HCT116 (cell line): ENCODE measurements at regions not wholly inside any gene's neighbourhood (a gene's known extent, or its start where the extent isn't known, plus 50 kb on each side); places are given as distances from the start of the nearest gene placed in this dataset.

Experiments
- ATAC-seq: fragments of 200-7000 bp; cut with Tn5 transposase; 2 replicates; pipeline ENCODE4 v1.9.1; 2020; ENCODE audit warnings: mild to moderate bottlenecking, moderate library complexity
- BruUV-seq: library from RNA; stranded (reverse); fragments of 400-500 nt; replicated peaks from 2 replicates; lab custom pipeline; 2021; lab: Mats Ljungman, UMichigan
- CTCF ChIA-PET: fragments of 300-600 bp; sonication (Branson Sonifier 250); formaldehyde crosslinking; loops from one replicate; lab custom pipeline; 2021; ENCODE audit warnings: antibody characterized with exemption; lab: Charles Lee
- POLR2A ChIA-PET: fragments of 300-600, 350-600 bp; sonication (Branson Sonifier 250); formaldehyde crosslinking; loops from one replicate; lab custom pipeline; 2021; ENCODE audit warnings: antibody characterized with exemption; lab: Charles Lee
- RAD21 ChIA-PET, 2 experiments: fragments of 300-600 bp; sonication (Branson Sonifier 250); formaldehyde crosslinking; loops; one replicate each; lab custom pipeline; 2023; ENCODE audit warnings: low total read pairs in 2 of 2; ENCODE audit not compliant: uncharacterized antibody in 2 of 2, unreplicated experiment in 2 of 2, low non-redundant PET in 1 of 2; lab: Charles Lee
- DNase-seq: peaks from one replicate; pipeline ENCODE4 v3.0.0-alpha.2; 2010; ENCODE audit warnings: low read depth, low spot score
- H2AFZ ChIP-seq: fragments of 200-600 bp; shearing (Covaris generic), sonication (generic); 2 replicates; pipeline ENCODE4 v1.6.1; 2017; ENCODE audit warnings: low read depth, mixed run types, mixed read lengths, antibody characterized with exemption, low read length; ENCODE audit not compliant: poor library complexity, severe bottlenecking
- H3K27ac ChIP-seq: 2 replicates; pipeline ENCODE4 v1.5.1; 2012; ENCODE audit warnings: low read depth, low read length
- H3K27me3 ChIP-seq: fragments of 200-600 bp; sonication (generic); 2 replicates; pipeline ENCODE4 v1.6.1; 2016; ENCODE audit warnings: mixed run types, low read length, mixed read lengths; ENCODE audit not compliant: insufficient read depth
- H3K36me3 ChIP-seq, 2 experiments: fragments of 200-500 bp in 1 of 2; fragments of 200-600 bp in 1 of 2; sonication (Bioruptor generic) in 1 of 2; sonication (generic) in 1 of 2; 2 replicates each; pipeline versions ENCODE4 v1.5.1 to v1.6.1; 2014 to 2016; ENCODE audit warnings: low read length in 2 of 2, inconsistent platforms in 1 of 2, mixed read lengths in 1 of 2, mixed run types in 1 of 2; ENCODE audit not compliant: insufficient read depth in 2 of 2, control insufficient read depth in 1 of 2
- H3K4me1 ChIP-seq, 2 experiments: fragments of 200-600 bp in 1 of 2; sonication (generic) in 1 of 2; 2 replicates each; pipeline versions ENCODE4 v1.5.1 to v1.6.1; 2012 to 2017; ENCODE audit warnings: low read length in 2 of 2, inconsistent platforms in 1 of 2, mild to moderate bottlenecking in 1 of 2, mixed read lengths in 1 of 2, mixed run types in 1 of 2, moderate library complexity in 1 of 2; ENCODE audit not compliant: insufficient read depth in 2 of 2, control insufficient read depth in 1 of 2
- H3K4me2 ChIP-seq: fragments of 200-600 bp; sonication (generic); 2 replicates; pipeline ENCODE4 v1.6.1; 2017; ENCODE audit warnings: mixed run types, low read length, mixed read lengths
- H3K4me3 ChIP-seq, 2 experiments: fragments of 200-600 bp in 1 of 2; sonication (generic) in 1 of 2; replicated peaks in 1 of 2; 2 replicates each; pipeline ENCODE4 v1.5.1; 2011 to 2016; ENCODE audit warnings: low read length in 2 of 2, control low read depth in 1 of 2, low read depth in 1 of 2, mild to moderate bottlenecking in 1 of 2, mixed read lengths in 1 of 2, mixed run types in 1 of 2
- H3K79me2 ChIP-seq: fragments of 200-600 bp; sonication (generic); 2 replicates; pipeline ENCODE4 v1.6.1; 2017; ENCODE audit warnings: mild to moderate bottlenecking, mixed run types, low read length, moderate library complexity, mixed read lengths; ENCODE audit not compliant: insufficient read depth
- H3K9ac ChIP-seq: fragments of 200-600 bp; sonication (generic); 2 replicates; pipeline ENCODE4 v1.6.1; 2016; ENCODE audit warnings: low read length, mixed read lengths
- H3K9me2 ChIP-seq: fragments of 200-600 bp; sonication (generic), shearing (Covaris generic); 2 replicates; pipeline ENCODE4 v1.6.1; 2017; ENCODE audit warnings: mixed run types, mild to moderate bottlenecking, moderate library complexity; ENCODE audit not compliant: insufficient read depth
- H3K9me3 ChIP-seq, 2 experiments: fragments of 200-500 bp in 1 of 2; fragments of 200-600 bp in 1 of 2; sonication (Bioruptor generic) in 1 of 2; sonication (generic) in 1 of 2; 2 replicates each; pipeline ENCODE4 v1.6.1; 2014 to 2017; ENCODE audit warnings: low read length in 2 of 2, mixed read lengths in 2 of 2, inconsistent platforms in 1 of 2, low read depth in 1 of 2, mild to moderate bottlenecking in 1 of 2, mixed run types in 1 of 2, moderate library complexity in 1 of 2; ENCODE audit not compliant: control insufficient read depth in 1 of 2, insufficient read depth in 1 of 2
- H4K20me1 ChIP-seq: fragments of 200-600 bp; sonication (generic), shearing (Covaris generic); 2 replicates; pipeline ENCODE4 v1.6.1; 2017; ENCODE audit warnings: mixed run types, mild to moderate bottlenecking, moderate library complexity; ENCODE audit not compliant: insufficient read depth
- CEBPB ChIP-seq: IDR thresholded peaks from 2 replicates; pipeline ENCODE4 v1.6.1; 2012; ENCODE audit warnings: low read depth
- ELF1 ChIP-seq: IDR thresholded peaks from 2 replicates; pipeline ENCODE4 v1.6.1; 2012; ENCODE audit warnings: low read depth, borderline replicate concordance
- FOSL1 ChIP-seq: IDR thresholded peaks from 2 replicates; pipeline ENCODE4 v1.6.1; 2012; ENCODE audit warnings: low read depth
- POLR2A ChIP-seq: IDR thresholded peaks from 2 replicates; pipeline ENCODE4 v1.7.0; 2011; ENCODE audit warnings: borderline replicate concordance; ENCODE audit not compliant: insufficient read depth, insufficient read length; ENCODE audit errors: extremely low read depth
- SP1 ChIP-seq: IDR thresholded peaks from 2 replicates; pipeline ENCODE4 v1.6.1; 2012; ENCODE audit warnings: low read depth
- SRF ChIP-seq: IDR thresholded peaks from 2 replicates; pipeline ENCODE4 v1.6.1; 2012; ENCODE audit warnings: low read depth
- YY1 ChIP-seq: IDR thresholded peaks from 2 replicates; pipeline ENCODE4 v1.6.1; 2011; ENCODE audit warnings: low read length, low read depth, moderate library complexity, mild to moderate bottlenecking; ENCODE audit not compliant: insufficient replicate concordance; ENCODE audit errors: extremely low read depth
- ZFX ChIP-seq: fragments of 450-650 bp; IDR thresholded peaks from 2 replicates; pipeline ENCODE4 v1.6.1; 2017
- intact Hi-C: fragments of 100-400 bp; cut with micrococcal nuclease; formaldehyde crosslinking; loops from 2 replicates; pipeline ENCODE4 v1.10.0; 2022
- TF ChIP-seq, protein P1 (sequence below): IDR thresholded peaks from 2 replicates; pipeline ENCODE4 v1.6.1; 2012
- TF ChIP-seq, protein P2 (sequence below): IDR thresholded peaks from 2 replicates; pipeline ENCODE4 v1.6.1; 2012; ENCODE audit warnings: low read depth

DNA sequence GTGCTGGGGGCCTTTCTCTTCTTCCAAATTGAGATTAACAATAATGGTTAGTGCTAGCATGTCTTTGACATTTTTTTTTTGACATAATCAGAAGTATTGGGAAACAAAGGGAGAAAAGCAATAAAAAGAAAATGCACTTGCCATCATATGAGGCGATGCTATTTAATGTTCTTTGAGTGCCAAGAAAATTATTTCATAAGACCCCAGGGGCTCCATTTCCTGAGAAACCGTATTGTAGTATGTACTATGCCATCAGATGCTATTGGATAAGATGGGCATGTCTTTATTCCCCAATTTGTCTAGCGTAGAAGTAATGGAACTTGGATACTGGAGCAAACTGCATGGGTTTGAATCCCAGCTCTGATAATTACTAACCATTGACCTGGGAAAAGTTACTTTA lies 408.9 kb downstream of the ADRA2A start:
- POLR2A ChIA-PET = no interaction called here
- no peak overlapping the region for H3K4me3 ChIP-seq
- no peak overlapping the region for H2AFZ ChIP-seq
- RAD21 ChIA-PET = no interaction called here
- CTCF ChIA-PET = no interaction called here
- no peaks in the 10 kb centered on the region for H3K36me3 ChIP-seq
- BruUV-seq = no TSS peak
- intact Hi-C loops = no loop called here
- no peak for DNase-seq
- H3K9me2 ChIP-seq = no peaks in the 10 kb centered on the region
- H3K9ac ChIP-seq = no peak overlapping the region
- no peaks in the 10 kb centered on the region; a peak in 1 of 4 replicates for H3K4me1 ChIP-seq
- TF ChIP-seq ELF1 = no peak
- TF ChIP-seq, all 23 proteins: peak for 0
- no peaks in the 10 kb centered on the region for H3K27me3 ChIP-seq
- no peak for ATAC-seq
- H3K27ac ChIP-seq = no peak overlapping the region
- H3K79me2 ChIP-seq = no peaks in the 10 kb centered on the region
- no peaks in the 10 kb centered on the region for H4K20me1 ChIP-seq
- H3K4me2 ChIP-seq = no peak overlapping the region
- H3K9me3 ChIP-seq = peaks cover 6 to 9% of the 10 kb centered on the region in 2 experiments; a peak in 2 of 4 replicates

DNA sequence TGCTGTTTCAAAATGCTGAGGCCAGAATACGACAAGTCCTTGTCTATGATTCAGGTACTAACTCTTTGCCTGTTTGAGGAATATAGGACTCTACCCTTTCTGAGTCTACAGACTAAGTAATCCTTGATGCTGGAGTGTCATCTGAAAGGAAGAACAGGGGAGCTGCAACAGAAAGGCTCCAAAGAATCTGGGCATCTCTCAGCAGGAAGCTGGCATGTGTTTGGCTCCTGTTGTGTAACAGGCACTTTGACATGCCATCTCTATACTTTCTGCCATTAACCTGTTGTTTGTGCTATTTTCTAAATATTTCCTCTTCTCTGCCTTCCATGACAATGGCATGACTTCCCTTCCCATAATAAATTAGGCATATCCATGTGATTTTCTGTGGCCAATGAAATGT lies 409.5 kb downstream of the ADRA2A start:
- Histone ChIP-seq H3K9ac (no peak overlapping the region), H3K4me3 (no peak overlapping the region), H2AFZ (no peak overlapping the region), H3K9me3 (peaks cover 6 to 9% of the 10 kb centered on the region in 2 experiments; a peak in 2 of 4 replicates), H3K27ac (no peak overlapping the region), H4K20me1 (no peaks in the 10 kb centered on the region), H3K27me3 (no peaks in the 10 kb centered on the region), H3K4me1 (no peaks in the 10 kb centered on the region), H3K79me2 (no peaks in the 10 kb centered on the region), H3K4me2 (no peak overlapping the region), H3K9me2 (no peaks in the 10 kb centered on the region), H3K36me3 (no peaks in the 10 kb centered on the region)
- no peak for TF ChIP-seq SP1
- TF ChIP-seq, protein P1, sequence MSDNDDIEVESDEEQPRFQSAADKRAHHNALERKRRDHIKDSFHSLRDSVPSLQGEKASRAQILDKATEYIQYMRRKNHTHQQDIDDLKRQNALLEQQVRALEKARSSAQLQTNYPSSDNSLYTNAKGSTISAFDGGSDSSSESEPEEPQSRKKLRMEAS = no peak
- TF ChIP-seq ZFX = no peak
- no peak for TF ChIP-seq POLR2A
- TF ChIP-seq, protein P2, sequence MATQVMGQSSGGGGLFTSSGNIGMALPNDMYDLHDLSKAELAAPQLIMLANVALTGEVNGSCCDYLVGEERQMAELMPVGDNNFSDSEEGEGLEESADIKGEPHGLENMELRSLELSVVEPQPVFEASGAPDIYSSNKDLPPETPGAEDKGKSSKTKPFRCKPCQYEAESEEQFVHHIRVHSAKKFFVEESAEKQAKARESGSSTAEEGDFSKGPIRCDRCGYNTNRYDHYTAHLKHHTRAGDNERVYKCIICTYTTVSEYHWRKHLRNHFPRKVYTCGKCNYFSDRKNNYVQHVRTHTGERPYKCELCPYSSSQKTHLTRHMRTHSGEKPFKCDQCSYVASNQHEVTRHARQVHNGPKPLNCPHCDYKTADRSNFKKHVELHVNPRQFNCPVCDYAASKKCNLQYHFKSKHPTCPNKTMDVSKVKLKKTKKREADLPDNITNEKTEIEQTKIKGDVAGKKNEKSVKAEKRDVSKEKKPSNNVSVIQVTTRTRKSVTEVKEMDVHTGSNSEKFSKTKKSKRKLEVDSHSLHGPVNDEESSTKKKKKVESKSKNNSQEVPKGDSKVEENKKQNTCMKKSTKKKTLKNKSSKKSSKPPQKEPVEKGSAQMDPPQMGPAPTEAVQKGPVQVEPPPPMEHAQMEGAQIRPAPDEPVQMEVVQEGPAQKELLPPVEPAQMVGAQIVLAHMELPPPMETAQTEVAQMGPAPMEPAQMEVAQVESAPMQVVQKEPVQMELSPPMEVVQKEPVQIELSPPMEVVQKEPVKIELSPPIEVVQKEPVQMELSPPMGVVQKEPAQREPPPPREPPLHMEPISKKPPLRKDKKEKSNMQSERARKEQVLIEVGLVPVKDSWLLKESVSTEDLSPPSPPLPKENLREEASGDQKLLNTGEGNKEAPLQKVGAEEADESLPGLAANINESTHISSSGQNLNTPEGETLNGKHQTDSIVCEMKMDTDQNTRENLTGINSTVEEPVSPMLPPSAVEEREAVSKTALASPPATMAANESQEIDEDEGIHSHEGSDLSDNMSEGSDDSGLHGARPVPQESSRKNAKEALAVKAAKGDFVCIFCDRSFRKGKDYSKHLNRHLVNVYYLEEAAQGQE = no peak
- TF ChIP-seq CEBPB = no peak
- no peak for TF ChIP-seq ELF1
- TF ChIP-seq YY1 = no peak
- no peak for TF ChIP-seq SRF
- no peak for TF ChIP-seq FOSL1
- RAD21 ChIA-PET = no interaction called here
- CTCF ChIA-PET = no interaction called here
- no TSS peak for BruUV-seq
- intact Hi-C loops = no loop called here
- no peak for ATAC-seq
- POLR2A ChIA-PET = no interaction called here
- no peak for DNase-seq
